NCI-H510A treated with DMSO at 0.1 percent for 48 hours (cell line): ENCODE measurements at regions not wholly inside any gene's neighbourhood (a gene's known extent, or its start where the extent isn't known, plus 50 kb on each side); places are given as distances from the start of the nearest gene placed in this dataset.
A peak's percentile ranks its signal among the peaks of the same experiment; 100 is the strongest.
"Not testable (repeated sequence)": the region's sequence is repeated elsewhere in the genome, so short reads cannot be mapped to it uniquely, and the experiment has no call there.

Experiments
- DNase-seq: peaks from one replicate; lab custom pipeline; 2025; lab: John Stamatoyannopoulos, UW

GRCh38 chr5:62167561-62168057 lies 138.4 kb upstream of the KIF2A start:
- no peak for DNase-seq

GRCh38 chr5:62168506-62169281 lies 137.3 kb upstream of the KIF2A start:
- DNase-seq, result no peak

GRCh38 chr5:62178258-62178657 lies 127.7 kb upstream of the KIF2A start:
- no peak for DNase-seq

- DNase-seq, result no peak
Measured at GRCh38 chr5:62182802-62183201, 123.2 kb upstream of the KIF2A start.

GRCh38 chr5:62183727-62184126 lies 122.3 kb upstream of the KIF2A start:
- DNase-seq, result no peak

GRCh38 chr5:62184444-62184843 lies 121.6 kb upstream of the KIF2A start:
- no peak for DNase-seq

GRCh38 chr5:62190173-62190572 lies 115.8 kb upstream of the KIF2A start:
- no peak for DNase-seq

- no peak for DNase-seq
Measured at GRCh38 chr5:62190931-62191330, 115.1 kb upstream of the KIF2A start.

GRCh38 chr5:62192958-62193357 lies 113.0 kb upstream of the KIF2A start:
- no peak for DNase-seq

- DNase-seq, result not testable (repeated sequence)
Measured at GRCh38 chr5:62196532-62196931, 109.5 kb upstream of the KIF2A start.

GRCh38 chr5:62197697-62198096 lies 108.3 kb upstream of the KIF2A start:
- no peak for DNase-seq

- no peak for DNase-seq
Measured at GRCh38 chr5:62198421-62198820, 107.6 kb upstream of the KIF2A start.

GRCh38 chr5:62199792-62200716 lies 106.0 kb upstream of the KIF2A start:
- DNase-seq, result no peak

GRCh38 chr5:62206150-62206829 lies 99.7 kb upstream of the KIF2A start:
- DNase-seq, result no peak

GRCh38 chr5:62208218-62208852 lies 97.7 kb upstream of the KIF2A start:
- peak; percentile 37 for DNase-seq

- DNase-seq, result no peak
Measured at GRCh38 chr5:62211405-62211804, 94.6 kb upstream of the KIF2A start.

- no peak for DNase-seq
Measured at GRCh38 chr5:62212648-62213047, 93.4 kb upstream of the KIF2A start.

- no peak for DNase-seq
Measured at GRCh38 chr5:62214701-62215100, 91.3 kb upstream of the KIF2A start.

- DNase-seq, result not testable (repeated sequence)
Measured at GRCh38 chr5:62216603-62217002, 89.4 kb upstream of the KIF2A start.

GRCh38 chr5:62217095-62217494 lies 88.9 kb upstream of the KIF2A start:
- not testable (repeated sequence) for DNase-seq

GRCh38 chr5:62218860-62219259 lies 87.1 kb upstream of the KIF2A start:
- not testable (repeated sequence) for DNase-seq

GRCh38 chr5:62221881-62222280 lies 84.1 kb upstream of the KIF2A start:
- DNase-seq, result not testable (repeated sequence)
